HG02884 (cell line): ENCODE measurements at regions not wholly inside any gene's neighbourhood (a gene's known extent, or its start where the extent isn't known, plus 50 kb on each side); places are given as distances from the start of the nearest gene placed in this dataset.
"Not testable (repeated sequence)": the region's sequence is repeated elsewhere in the genome, so short reads cannot be mapped to it uniquely, and the experiment has no call there.

ENCODE experiments used
- ATAC-seq: cut with Tn5 transposase; IDR thresholded peaks from one replicate; pipeline ENCODE4 v1.9.1; 2021; ENCODE audit warnings: mild to moderate bottlenecking, moderate library complexity; ENCODE audit not compliant: unreplicated experiment

GRCh38 chr4:83932750-83933391 is 397.0 kb downstream of the GPAT3 start:
- no peak for ATAC-seq

- no peak for ATAC-seq
These were observed 395.9 kb downstream of the GPAT3 start for GRCh38 chr4:83931659-83932438.

GRCh38 chr4:83929550-83929949 is 393.6 kb downstream of the GPAT3 start:
- ATAC-seq = no peak

- ATAC-seq = no peak
These were observed 391.0 kb downstream of the GPAT3 start for GRCh38 chr4:83926950-83927349.

GRCh38 chr4:83923341-83923740 is 387.4 kb downstream of the GPAT3 start:
- ATAC-seq = no peak

GRCh38 chr4:83922402-83922801 is 386.5 kb downstream of the GPAT3 start:
- no peak for ATAC-seq

GRCh38 chr4:83921124-83921523 is 385.2 kb downstream of the GPAT3 start:
- no peak for ATAC-seq

- no peak for ATAC-seq
These were observed 384.5 kb downstream of the GPAT3 start for GRCh38 chr4:83920375-83920774.

- ATAC-seq = no peak
These were observed 381.7 kb downstream of the GPAT3 start for GRCh38 chr4:83917572-83917971.

GRCh38 chr4:83910693-83911092 is 374.8 kb downstream of the GPAT3 start:
- ATAC-seq = no peak

GRCh38 chr4:83906561-83906960 is 370.7 kb downstream of the GPAT3 start:
- no peak for ATAC-seq

- no peak for ATAC-seq
These were observed 370.0 kb downstream of the GPAT3 start for GRCh38 chr4:83905952-83906351.

GRCh38 chr4:83903740-83904139 is 367.8 kb downstream of the GPAT3 start:
- not testable (repeated sequence) for ATAC-seq

GRCh38 chr4:83894831-83895230 is 358.9 kb downstream of the GPAT3 start:
- no peak for ATAC-seq

GRCh38 chr4:83890816-83891215 is 354.9 kb downstream of the GPAT3 start:
- no peak for ATAC-seq

GRCh38 chr4:83890231-83890630 is 354.3 kb downstream of the GPAT3 start:
- ATAC-seq = no peak

- ATAC-seq = no peak
These were observed 353.9 kb downstream of the GPAT3 start for GRCh38 chr4:83889802-83890201.

- ATAC-seq = no peak
These were observed 349.6 kb downstream of the GPAT3 start for GRCh38 chr4:83885256-83886182.

GRCh38 chr4:83876047-83876446 is 340.1 kb downstream of the GPAT3 start:
- no peak for ATAC-seq

- no peak for ATAC-seq
These were observed 339.5 kb downstream of the GPAT3 start for GRCh38 chr4:83875437-83875836.

GRCh38 chr4:83873996-83874395 is 338.1 kb downstream of the GPAT3 start:
- ATAC-seq = no peak
